HCT116 (cell line): ENCODE measurements at regions not wholly inside any gene's neighbourhood (a gene's known extent, or its start where the extent isn't known, plus 50 kb on each side); places are given as distances from the start of the nearest gene placed in this dataset.

Experiments
- ATAC-seq: fragments of 200-7000 bp; cut with Tn5 transposase; 2 replicates; pipeline ENCODE4 v1.9.1; 2020; ENCODE audit warnings: mild to moderate bottlenecking, moderate library complexity
- BruUV-seq: library from RNA; stranded (reverse); fragments of 400-500 nt; replicated peaks from 2 replicates; lab custom pipeline; 2021; lab: Mats Ljungman, UMichigan
- CTCF ChIA-PET: fragments of 300-600 bp; sonication (Branson Sonifier 250); formaldehyde crosslinking; loops from one replicate; lab custom pipeline; 2021; ENCODE audit warnings: antibody characterized with exemption; lab: Charles Lee
- POLR2A ChIA-PET: fragments of 300-600, 350-600 bp; sonication (Branson Sonifier 250); formaldehyde crosslinking; loops from one replicate; lab custom pipeline; 2021; ENCODE audit warnings: antibody characterized with exemption; lab: Charles Lee
- RAD21 ChIA-PET, 2 experiments: fragments of 300-600 bp; sonication (Branson Sonifier 250); formaldehyde crosslinking; loops; one replicate each; lab custom pipeline; 2023; ENCODE audit warnings: low total read pairs in 2 of 2; ENCODE audit not compliant: uncharacterized antibody in 2 of 2, unreplicated experiment in 2 of 2, low non-redundant PET in 1 of 2; lab: Charles Lee
- DNase-seq: peaks from one replicate; pipeline ENCODE4 v3.0.0-alpha.2; 2010; ENCODE audit warnings: low read depth, low spot score
- H2AFZ ChIP-seq: fragments of 200-600 bp; shearing (Covaris generic), sonication (generic); 2 replicates; pipeline ENCODE4 v1.6.1; 2017; ENCODE audit warnings: low read depth, mixed run types, mixed read lengths, antibody characterized with exemption, low read length; ENCODE audit not compliant: poor library complexity, severe bottlenecking
- H3K27ac ChIP-seq: 2 replicates; pipeline ENCODE4 v1.5.1; 2012; ENCODE audit warnings: low read depth, low read length
- H3K27me3 ChIP-seq: fragments of 200-600 bp; sonication (generic); 2 replicates; pipeline ENCODE4 v1.6.1; 2016; ENCODE audit warnings: mixed run types, low read length, mixed read lengths; ENCODE audit not compliant: insufficient read depth
- H3K36me3 ChIP-seq, 2 experiments: fragments of 200-500 bp in 1 of 2; fragments of 200-600 bp in 1 of 2; sonication (Bioruptor generic) in 1 of 2; sonication (generic) in 1 of 2; 2 replicates each; pipeline versions ENCODE4 v1.5.1 to v1.6.1; 2014 to 2016; ENCODE audit warnings: low read length in 2 of 2, inconsistent platforms in 1 of 2, mixed read lengths in 1 of 2, mixed run types in 1 of 2; ENCODE audit not compliant: insufficient read depth in 2 of 2, control insufficient read depth in 1 of 2
- H3K4me1 ChIP-seq, 2 experiments: fragments of 200-600 bp in 1 of 2; sonication (generic) in 1 of 2; 2 replicates each; pipeline versions ENCODE4 v1.5.1 to v1.6.1; 2012 to 2017; ENCODE audit warnings: low read length in 2 of 2, inconsistent platforms in 1 of 2, mild to moderate bottlenecking in 1 of 2, mixed read lengths in 1 of 2, mixed run types in 1 of 2, moderate library complexity in 1 of 2; ENCODE audit not compliant: insufficient read depth in 2 of 2, control insufficient read depth in 1 of 2
- H3K4me2 ChIP-seq: fragments of 200-600 bp; sonication (generic); 2 replicates; pipeline ENCODE4 v1.6.1; 2017; ENCODE audit warnings: mixed run types, low read length, mixed read lengths
- H3K4me3 ChIP-seq, 2 experiments: fragments of 200-600 bp in 1 of 2; sonication (generic) in 1 of 2; replicated peaks in 1 of 2; 2 replicates each; pipeline ENCODE4 v1.5.1; 2011 to 2016; ENCODE audit warnings: low read length in 2 of 2, control low read depth in 1 of 2, low read depth in 1 of 2, mild to moderate bottlenecking in 1 of 2, mixed read lengths in 1 of 2, mixed run types in 1 of 2
- H3K79me2 ChIP-seq: fragments of 200-600 bp; sonication (generic); 2 replicates; pipeline ENCODE4 v1.6.1; 2017; ENCODE audit warnings: mild to moderate bottlenecking, mixed run types, low read length, moderate library complexity, mixed read lengths; ENCODE audit not compliant: insufficient read depth
- H3K9ac ChIP-seq: fragments of 200-600 bp; sonication (generic); 2 replicates; pipeline ENCODE4 v1.6.1; 2016; ENCODE audit warnings: low read length, mixed read lengths
- H3K9me2 ChIP-seq: fragments of 200-600 bp; sonication (generic), shearing (Covaris generic); 2 replicates; pipeline ENCODE4 v1.6.1; 2017; ENCODE audit warnings: mixed run types, mild to moderate bottlenecking, moderate library complexity; ENCODE audit not compliant: insufficient read depth
- H3K9me3 ChIP-seq, 2 experiments: fragments of 200-500 bp in 1 of 2; fragments of 200-600 bp in 1 of 2; sonication (Bioruptor generic) in 1 of 2; sonication (generic) in 1 of 2; 2 replicates each; pipeline ENCODE4 v1.6.1; 2014 to 2017; ENCODE audit warnings: low read length in 2 of 2, mixed read lengths in 2 of 2, inconsistent platforms in 1 of 2, low read depth in 1 of 2, mild to moderate bottlenecking in 1 of 2, mixed run types in 1 of 2, moderate library complexity in 1 of 2; ENCODE audit not compliant: control insufficient read depth in 1 of 2, insufficient read depth in 1 of 2
- H4K20me1 ChIP-seq: fragments of 200-600 bp; sonication (generic), shearing (Covaris generic); 2 replicates; pipeline ENCODE4 v1.6.1; 2017; ENCODE audit warnings: mixed run types, mild to moderate bottlenecking, moderate library complexity; ENCODE audit not compliant: insufficient read depth
- CBX3 ChIP-seq: IDR thresholded peaks from 2 replicates; pipeline ENCODE4 v1.6.1; 2012; ENCODE audit warnings: low read depth
- EZH2phosphoT487 ChIP-seq: fragments of 200-600 bp; IDR thresholded peaks from 2 replicates; pipeline ENCODE4 v1.6.1; 2018; ENCODE audit warnings: antibody characterized with exemption, borderline replicate concordance
- FOSL1 ChIP-seq: IDR thresholded peaks from 2 replicates; pipeline ENCODE4 v1.6.1; 2012; ENCODE audit warnings: low read depth
- JUND ChIP-seq: IDR thresholded peaks from 2 replicates; pipeline ENCODE4 v1.6.1; 2012
- POLR2A ChIP-seq: IDR thresholded peaks from 2 replicates; pipeline ENCODE4 v1.7.0; 2011; ENCODE audit warnings: borderline replicate concordance; ENCODE audit not compliant: insufficient read depth, insufficient read length; ENCODE audit errors: extremely low read depth
- POLR2AphosphoS5 ChIP-seq: IDR thresholded peaks from 2 replicates; pipeline ENCODE4 v1.6.1; 2011; ENCODE audit warnings: mild to moderate bottlenecking, low read depth, low read length, moderate library complexity
- RAD21 ChIP-seq: IDR thresholded peaks from 2 replicates; pipeline ENCODE4 v1.6.1; 2012; ENCODE audit warnings: low read depth, mild to moderate bottlenecking
- REST ChIP-seq: IDR thresholded peaks from 2 replicates; pipeline ENCODE4 v1.6.1; 2012; ENCODE audit warnings: low read depth
- SIN3A ChIP-seq: IDR thresholded peaks from 2 replicates; pipeline ENCODE4 v1.6.1; 2012; ENCODE audit warnings: low read depth
- SP1 ChIP-seq: IDR thresholded peaks from 2 replicates; pipeline ENCODE4 v1.6.1; 2012; ENCODE audit warnings: low read depth
- YY1 ChIP-seq: IDR thresholded peaks from 2 replicates; pipeline ENCODE4 v1.6.1; 2011; ENCODE audit warnings: low read length, low read depth, moderate library complexity, mild to moderate bottlenecking; ENCODE audit not compliant: insufficient replicate concordance; ENCODE audit errors: extremely low read depth
- ZBTB33 ChIP-seq: IDR thresholded peaks from 2 replicates; pipeline ENCODE4 v1.6.1; 2011; ENCODE audit warnings: mild to moderate bottlenecking, low read length, moderate library complexity; ENCODE audit not compliant: insufficient replicate concordance; ENCODE audit errors: extremely low read depth
- intact Hi-C: fragments of 100-400 bp; cut with micrococcal nuclease; formaldehyde crosslinking; loops from 2 replicates; pipeline ENCODE4 v1.10.0; 2022
- TF ChIP-seq, protein P1 (sequence below): IDR thresholded peaks from 2 replicates; pipeline ENCODE4 v1.6.1; 2012

GRCh38 chr10:85195596-85195995 is 867.2 kb downstream of the CCSER2 start:
- Histone ChIP-seq H2AFZ (no peak overlapping the region), H3K4me1 (no peaks in the 10 kb centered on the region), H3K9ac (no peak overlapping the region), H3K27me3 (peaks cover 24% of the 10 kb centered on the region), H3K4me2 (no peak overlapping the region), H3K9me3 (no peaks in the 10 kb centered on the region), H3K79me2 (no peaks in the 10 kb centered on the region), H3K36me3 (no peaks in the 10 kb centered on the region), H3K4me3 (no peak overlapping the region), H4K20me1 (no peaks in the 10 kb centered on the region), H3K27ac (no peak overlapping the region), H3K9me2 (no peaks in the 10 kb centered on the region)
- no TSS peak for BruUV-seq
- intact Hi-C loops = no loop called here
- ATAC-seq (no peak), DNase-seq (no peak)
- RAD21 ChIA-PET = no interaction called here
- CTCF ChIA-PET = no interaction called here
- POLR2A ChIA-PET = no interaction called here
- TF ChIP-seq, protein P1, sequence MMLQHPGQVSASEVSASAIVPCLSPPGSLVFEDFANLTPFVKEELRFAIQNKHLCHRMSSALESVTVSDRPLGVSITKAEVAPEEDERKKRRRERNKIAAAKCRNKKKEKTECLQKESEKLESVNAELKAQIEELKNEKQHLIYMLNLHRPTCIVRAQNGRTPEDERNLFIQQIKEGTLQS = no peak
- TF ChIP-seq YY1 = no peak
- TF ChIP-seq EZH2phosphoT487 = no peak
- no peak for TF ChIP-seq SP1
- TF ChIP-seq POLR2AphosphoS5 = no peak
- no peak for TF ChIP-seq JUND
- no peak for TF ChIP-seq RAD21
- no peak for TF ChIP-seq FOSL1
- TF ChIP-seq CBX3 = no peak
- TF ChIP-seq ZBTB33 = no peak
- no peak for TF ChIP-seq POLR2A
- TF ChIP-seq REST = no peak
- TF ChIP-seq SIN3A = no peak
